ENCODE measurements at regions not wholly inside any gene's neighbourhood (a gene's known extent, or its start where the extent isn't known, plus 50 kb on each side); places are given as distances from the start of the nearest gene placed in this dataset.

GRCh38 chrX:103153661-103154060 is 60.7 kb upstream of the NXF3 start (continued):
- TF ChIP-seq, protein P1, sequence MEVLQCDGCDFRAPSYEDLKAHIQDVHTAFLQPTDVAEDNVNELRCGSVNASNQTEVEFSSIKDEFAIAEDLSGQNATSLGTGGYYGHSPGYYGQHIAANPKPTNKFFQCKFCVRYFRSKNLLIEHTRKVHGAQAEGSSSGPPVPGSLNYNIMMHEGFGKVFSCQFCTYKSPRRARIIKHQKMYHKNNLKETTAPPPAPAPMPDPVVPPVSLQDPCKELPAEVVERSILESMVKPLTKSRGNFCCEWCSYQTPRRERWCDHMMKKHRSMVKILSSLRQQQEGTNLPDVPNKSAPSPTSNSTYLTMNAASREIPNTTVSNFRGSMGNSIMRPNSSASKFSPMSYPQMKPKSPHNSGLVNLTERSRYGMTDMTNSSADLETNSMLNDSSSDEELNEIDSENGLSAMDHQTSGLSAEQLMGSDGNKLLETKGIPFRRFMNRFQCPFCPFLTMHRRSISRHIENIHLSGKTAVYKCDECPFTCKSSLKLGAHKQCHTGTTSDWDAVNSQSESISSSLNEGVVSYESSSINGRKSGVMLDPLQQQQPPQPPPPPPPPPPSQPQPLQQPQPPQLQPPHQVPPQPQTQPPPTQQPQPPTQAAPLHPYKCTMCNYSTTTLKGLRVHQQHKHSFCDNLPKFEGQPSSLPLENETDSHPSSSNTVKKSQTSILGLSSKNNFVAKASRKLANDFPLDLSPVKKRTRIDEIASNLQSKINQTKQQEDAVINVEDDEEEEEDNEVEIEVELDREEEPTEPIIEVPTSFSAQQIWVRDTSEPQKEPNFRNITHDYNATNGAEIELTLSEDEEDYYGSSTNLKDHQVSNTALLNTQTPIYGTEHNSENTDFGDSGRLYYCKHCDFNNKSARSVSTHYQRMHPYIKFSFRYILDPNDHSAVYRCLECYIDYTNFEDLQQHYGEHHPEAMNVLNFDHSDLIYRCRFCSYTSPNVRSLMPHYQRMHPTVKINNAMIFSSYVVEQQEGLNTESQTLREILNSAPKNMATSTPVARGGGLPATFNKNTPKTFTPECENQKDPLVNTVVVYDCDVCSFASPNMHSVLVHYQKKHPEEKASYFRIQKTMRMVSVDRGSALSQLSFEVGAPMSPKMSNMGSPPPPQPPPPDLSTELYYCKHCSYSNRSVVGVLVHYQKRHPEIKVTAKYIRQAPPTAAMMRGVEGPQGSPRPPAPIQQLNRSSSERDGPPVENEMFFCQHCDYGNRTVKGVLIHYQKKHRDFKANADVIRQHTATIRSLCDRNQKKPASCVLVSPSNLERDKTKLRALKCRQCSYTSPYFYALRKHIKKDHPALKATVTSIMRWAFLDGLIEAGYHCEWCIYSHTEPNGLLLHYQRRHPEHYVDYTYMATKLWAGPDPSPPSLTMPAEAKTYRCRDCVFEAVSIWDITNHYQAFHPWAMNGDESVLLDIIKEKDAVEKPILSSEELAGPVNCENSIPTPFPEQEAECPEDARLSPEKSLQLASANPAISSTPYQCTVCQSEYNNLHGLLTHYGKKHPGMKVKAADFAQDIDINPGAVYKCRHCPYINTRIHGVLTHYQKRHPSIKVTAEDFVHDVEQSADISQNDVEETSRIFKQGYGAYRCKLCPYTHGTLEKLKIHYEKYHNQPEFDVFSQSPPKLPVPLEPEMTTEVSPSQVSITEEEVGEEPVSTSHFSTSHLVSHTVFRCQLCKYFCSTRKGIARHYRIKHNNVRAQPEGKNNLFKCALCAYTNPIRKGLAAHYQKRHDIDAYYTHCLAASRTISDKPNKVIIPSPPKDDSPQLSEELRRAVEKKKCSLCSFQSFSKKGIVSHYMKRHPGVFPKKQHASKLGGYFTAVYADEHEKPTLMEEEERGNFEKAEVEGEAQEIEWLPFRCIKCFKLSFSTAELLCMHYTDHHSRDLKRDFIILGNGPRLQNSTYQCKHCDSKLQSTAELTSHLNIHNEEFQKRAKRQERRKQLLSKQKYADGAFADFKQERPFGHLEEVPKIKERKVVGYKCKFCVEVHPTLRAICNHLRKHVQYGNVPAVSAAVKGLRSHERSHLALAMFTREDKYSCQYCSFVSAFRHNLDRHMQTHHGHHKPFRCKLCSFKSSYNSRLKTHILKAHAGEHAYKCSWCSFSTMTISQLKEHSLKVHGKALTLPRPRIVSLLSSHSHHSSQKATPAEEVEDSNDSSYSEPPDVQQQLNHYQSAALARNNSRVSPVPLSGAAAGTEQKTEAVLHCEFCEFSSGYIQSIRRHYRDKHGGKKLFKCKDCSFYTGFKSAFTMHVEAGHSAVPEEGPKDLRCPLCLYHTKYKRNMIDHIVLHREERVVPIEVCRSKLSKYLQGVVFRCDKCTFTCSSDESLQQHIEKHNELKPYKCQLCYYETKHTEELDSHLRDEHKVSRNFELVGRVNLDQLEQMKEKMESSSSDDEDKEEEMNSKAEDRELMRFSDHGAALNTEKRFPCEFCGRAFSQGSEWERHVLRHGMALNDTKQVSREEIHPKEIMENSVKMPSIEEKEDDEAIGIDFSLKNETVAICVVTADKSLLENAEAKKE (CRISPR knock-in tag; IDR thresholded peaks at IDR 0.05), result no peak

- Histone ChIP-seq H3K36me3 (ENCODE audit: insufficient read depth) (no peaks in the 10 kb centered on the region), H3K4me1 (ENCODE audit: insufficient read depth) (no peaks in the 10 kb centered on the region), H3K9me2 (ENCODE audit: insufficient read depth) (no peaks in the 10 kb centered on the region), H4K20me1 (replicated peaks; ENCODE audit: insufficient read depth) (no peaks in the 10 kb centered on the region), H2AFZ (no peak overlapping the region), H3K4me3 (no peak overlapping the region), H3K27ac (ENCODE audit: low read depth) (no peak overlapping the region), H3K4me2 (no peak overlapping the region), H3K27me3 (ENCODE audit: insufficient read depth) (no peaks in the 10 kb centered on the region), H3F3A (replicated peaks; ENCODE audit: low read depth) (no peaks in the 10 kb centered on the region), H3K79me2 (replicated peaks; ENCODE audit: insufficient read depth) (no peaks in the 10 kb centered on the region)
- Mint-ChIP-seq H3K27ac (no peak overlapping the region), H3K36me3 (ENCODE audit: low read depth) (no peaks in the 10 kb centered on the region), H3K9me3 (no peaks in the 10 kb centered on the region), H3K27me3 (ENCODE audit: insufficient read depth, low read depth, poor library complexity) (peaks cover 3% of the 10 kb centered on the region), H3K4me1 (peaks cover 3% of the 10 kb centered on the region; the same call in 2 of the 3 replicates), H3K4me3 (no peak overlapping the region)
- DNase-seq (ENCODE audit: low spot score), result no peak
- ATAC-seq, result no peak
- TF ChIP-seq, protein P2, sequence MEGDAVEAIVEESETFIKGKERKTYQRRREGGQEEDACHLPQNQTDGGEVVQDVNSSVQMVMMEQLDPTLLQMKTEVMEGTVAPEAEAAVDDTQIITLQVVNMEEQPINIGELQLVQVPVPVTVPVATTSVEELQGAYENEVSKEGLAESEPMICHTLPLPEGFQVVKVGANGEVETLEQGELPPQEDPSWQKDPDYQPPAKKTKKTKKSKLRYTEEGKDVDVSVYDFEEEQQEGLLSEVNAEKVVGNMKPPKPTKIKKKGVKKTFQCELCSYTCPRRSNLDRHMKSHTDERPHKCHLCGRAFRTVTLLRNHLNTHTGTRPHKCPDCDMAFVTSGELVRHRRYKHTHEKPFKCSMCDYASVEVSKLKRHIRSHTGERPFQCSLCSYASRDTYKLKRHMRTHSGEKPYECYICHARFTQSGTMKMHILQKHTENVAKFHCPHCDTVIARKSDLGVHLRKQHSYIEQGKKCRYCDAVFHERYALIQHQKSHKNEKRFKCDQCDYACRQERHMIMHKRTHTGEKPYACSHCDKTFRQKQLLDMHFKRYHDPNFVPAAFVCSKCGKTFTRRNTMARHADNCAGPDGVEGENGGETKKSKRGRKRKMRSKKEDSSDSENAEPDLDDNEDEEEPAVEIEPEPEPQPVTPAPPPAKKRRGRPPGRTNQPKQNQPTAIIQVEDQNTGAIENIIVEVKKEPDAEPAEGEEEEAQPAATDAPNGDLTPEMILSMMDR (conservative IDR thresholded peaks at IDR 0.05; ENCODE audit: low read depth in 2 of 2), result no peak
- TF ChIP-seq STAT1 (IDR thresholded peaks at IDR 0.05; ENCODE audit: unreplicated experiment) (no peak), ETS1 (IDR thresholded peaks at IDR 0.05) (no peak), ZNF114 (CRISPR knock-in tag; IDR thresholded peaks at IDR 0.05) (no peak), EZH2 (IDR thresholded peaks at IDR 0.05; ENCODE audit: low read depth, unreplicated experiment) (no peak), POLR2AphosphoS5 (IDR thresholded peaks at IDR 0.05; ENCODE audit: low read depth) (no peak)
- TF ChIP-seq, protein P1 (CRISPR knock-in tag; IDR thresholded peaks at IDR 0.05), result no peak
Observed at GRCh38 chrX:103151799-103152198, 58.9 kb upstream of the NXF3 start.

Data from GM23338 (cell line).